HEK293 (cell line): ENCODE measurements at regions not wholly inside any gene's neighbourhood (a gene's known extent, or its start where the extent isn't known, plus 50 kb on each side); places are given as distances from the start of the nearest gene placed in this dataset.

Experiments used
- CTCF ChIA-PET: fragments of 350-600 bp; formaldehyde crosslinking; extraction: SDS; loops from one replicate; lab custom pipeline; 2021; ENCODE audit warnings: antibody characterized with exemption; lab: Yijun Ruan, JAX
- POLR2A ChIA-PET: fragments of 300-600 bp; formaldehyde crosslinking; extraction: SDS; loops from one replicate; lab custom pipeline; 2020; ENCODE audit warnings: antibody characterized with exemption, inconsistent platforms; lab: Yijun Ruan, JAX
- H3K27ac ChIP-seq: fragments of 200-500 bp; sonication (Bioruptor generic); 2 replicates; pipeline ENCODE4 v1.5.1; 2014; ENCODE audit warnings: low read depth, low read length, control low read depth, inconsistent platforms; ENCODE audit errors: extremely low read depth
- H3K36me3 ChIP-seq, 2 experiments: fragments of 200-500 bp in 1 of 2; sonication (Bioruptor generic) in 1 of 2; 1 replicate in 1 of 2; 2 replicates in 1 of 2; pipeline ENCODE4 v1.5.1; 2014 to 2017; ENCODE audit warnings: inconsistent platforms in 2 of 2, low read length in 2 of 2; ENCODE audit not compliant: control insufficient read depth in 2 of 2, insufficient read depth in 1 of 2
- H3K4me1 ChIP-seq: fragments of 200-500 bp; sonication (Bioruptor generic); 2 replicates; pipeline ENCODE4 v1.5.1; 2014; ENCODE audit warnings: mild to moderate bottlenecking, low read length, inconsistent platforms; ENCODE audit not compliant: control insufficient read depth, insufficient read depth
- H3K4me3 ChIP-seq: 2 replicates; pipeline ENCODE4 v1.5.1; 2011; ENCODE audit warnings: low read depth, mild to moderate bottlenecking, control low read depth, low read length, moderate library complexity
- H3K9me3 ChIP-seq: fragments of 200-500 bp; sonication (Bioruptor generic); 2 replicates; pipeline ENCODE4 v1.5.1; 2014; ENCODE audit warnings: low read depth, low read length, inconsistent platforms; ENCODE audit not compliant: control insufficient read depth, insufficient read depth
- KLF17 ChIP-seq: fragments of 450-650 bp; formaldehyde crosslinking; IDR thresholded peaks from 2 replicates; pipeline ENCODE4 v1.5.1; 2016; ENCODE audit warnings: missing biosample characterization, missing genetic modification characterization
- MEIS1 ChIP-seq: sonication (generic); formaldehyde crosslinking; IDR thresholded peaks from 2 replicates; pipeline ENCODE4 v1.8.1; 2022; ENCODE audit warnings: missing genetic modification reagents, mild to moderate bottlenecking, borderline replicate concordance
- RBAK ChIP-seq: fragments of 450-650 bp; formaldehyde crosslinking; IDR thresholded peaks from 2 replicates; pipeline ENCODE4 v1.5.1; 2016; ENCODE audit warnings: missing biosample characterization, missing genetic modification characterization
- TRIM28 ChIP-seq: IDR thresholded peaks from 2 replicates; pipeline ENCODE4 v1.6.1; 2011; ENCODE audit warnings: low read length, control low read depth, borderline replicate concordance
- WT1 ChIP-seq: fragments of 450-650 bp; formaldehyde crosslinking; IDR thresholded peaks from 2 replicates; pipeline ENCODE4 v1.5.1; 2016; ENCODE audit warnings: missing biosample characterization, missing genetic modification characterization
- ZBTB17 ChIP-seq: fragments of 450-650 bp; formaldehyde crosslinking; IDR thresholded peaks from 2 replicates; pipeline ENCODE4 v1.5.1; 2016; ENCODE audit warnings: missing biosample characterization, missing genetic modification characterization
- ZBTB8A ChIP-seq: fragments of 450-650 bp; formaldehyde crosslinking; IDR thresholded peaks from 2 replicates; pipeline ENCODE4 v1.5.1; 2016; ENCODE audit warnings: missing biosample characterization, missing genetic modification characterization
- ZNF133 ChIP-seq: fragments of 450-650 bp; formaldehyde crosslinking; IDR thresholded peaks from 2 replicates; pipeline ENCODE4 v1.5.1; 2016; ENCODE audit warnings: missing biosample characterization, missing genetic modification characterization
- ZNF169 ChIP-seq: fragments of 450-650 bp; formaldehyde crosslinking; IDR thresholded peaks from 2 replicates; pipeline ENCODE4 v1.5.1; 2016; ENCODE audit warnings: missing biosample characterization, missing genetic modification characterization
- ZNF404 ChIP-seq: fragments of 450-650 bp; formaldehyde crosslinking; IDR thresholded peaks from 2 replicates; pipeline ENCODE4 v1.5.1; 2017; ENCODE audit warnings: missing biosample characterization, missing genetic modification characterization
- ZNF549 ChIP-seq: fragments of 450-650 bp; IDR thresholded peaks from 2 replicates; pipeline ENCODE4 v1.5.1; 2018; ENCODE audit warnings: missing biosample characterization, missing genetic modification characterization, mild to moderate bottlenecking, inconsistent platforms, moderate library complexity
- ZNF558 ChIP-seq: fragments of 450-650 bp; formaldehyde crosslinking; IDR thresholded peaks from 2 replicates; pipeline ENCODE4 v1.5.1; 2016; ENCODE audit warnings: missing biosample characterization, missing genetic modification characterization
- ZNF654 ChIP-seq: fragments of 450-650 bp; formaldehyde crosslinking; IDR thresholded peaks from 2 replicates; pipeline ENCODE4 v1.5.1; 2016; ENCODE audit warnings: low read depth, missing biosample characterization, missing genetic modification characterization
- ZNF658 ChIP-seq: fragments of 450-650 bp; formaldehyde crosslinking; IDR thresholded peaks from 2 replicates; pipeline ENCODE4; 2016; ENCODE audit warnings: missing biosample characterization, missing genetic modification characterization
- ZNF768 ChIP-seq: fragments of 450-650 bp; formaldehyde crosslinking; IDR thresholded peaks from 2 replicates; pipeline ENCODE4 v1.5.1; 2018; ENCODE audit warnings: missing biosample characterization, mild to moderate bottlenecking, missing genetic modification characterization
- ZNF777 ChIP-seq: fragments of 450-650 bp; formaldehyde crosslinking; IDR thresholded peaks from 2 replicates; pipeline ENCODE4 v1.5.1; 2017; ENCODE audit warnings: missing biosample characterization, missing genetic modification characterization, borderline replicate concordance
- ZSCAN16 ChIP-seq: fragments of 450-650 bp; formaldehyde crosslinking; IDR thresholded peaks from 2 replicates; pipeline ENCODE4 v1.5.1; 2016; ENCODE audit warnings: missing biosample characterization, missing genetic modification characterization
- TF ChIP-seq, protein P1 (sequence below): fragments of 450-650 bp; formaldehyde crosslinking; conservative IDR thresholded peaks from 2 replicates; pipeline ENCODE4 v1.5.1; 2016; ENCODE audit warnings: low read depth, missing biosample characterization, missing genetic modification characterization
- TF ChIP-seq, protein P2 (sequence below): fragments of 450-650 bp; formaldehyde crosslinking; IDR thresholded peaks from 2 replicates; pipeline ENCODE4 v1.5.1; 2016; ENCODE audit warnings: missing biosample characterization, missing genetic modification characterization

GRCh38 chr10:131825960-131826650 is 74.7 kb upstream of the PPP2R2D start:
- POLR2A ChIA-PET: no interaction called here
- CTCF ChIA-PET: interaction anchor here (1.0 kb wide), 1 partner anchor 74 kb away, joined by 3 read pairs; no protein-coding TSS in a partner anchor

GRCh38 chr10:131829156-131829930 is 71.5 kb upstream of the PPP2R2D start:
- H3K9me3 ChIP-seq: no peaks in the 10 kb centered on the region
- H3K4me3 ChIP-seq: no peak overlapping the region
- H3K4me1 ChIP-seq: no peaks in the 10 kb centered on the region
- ChIA-PET POLR2A (no interaction called here), CTCF (no interaction called here)
- TF ChIP-seq, protein P1, sequence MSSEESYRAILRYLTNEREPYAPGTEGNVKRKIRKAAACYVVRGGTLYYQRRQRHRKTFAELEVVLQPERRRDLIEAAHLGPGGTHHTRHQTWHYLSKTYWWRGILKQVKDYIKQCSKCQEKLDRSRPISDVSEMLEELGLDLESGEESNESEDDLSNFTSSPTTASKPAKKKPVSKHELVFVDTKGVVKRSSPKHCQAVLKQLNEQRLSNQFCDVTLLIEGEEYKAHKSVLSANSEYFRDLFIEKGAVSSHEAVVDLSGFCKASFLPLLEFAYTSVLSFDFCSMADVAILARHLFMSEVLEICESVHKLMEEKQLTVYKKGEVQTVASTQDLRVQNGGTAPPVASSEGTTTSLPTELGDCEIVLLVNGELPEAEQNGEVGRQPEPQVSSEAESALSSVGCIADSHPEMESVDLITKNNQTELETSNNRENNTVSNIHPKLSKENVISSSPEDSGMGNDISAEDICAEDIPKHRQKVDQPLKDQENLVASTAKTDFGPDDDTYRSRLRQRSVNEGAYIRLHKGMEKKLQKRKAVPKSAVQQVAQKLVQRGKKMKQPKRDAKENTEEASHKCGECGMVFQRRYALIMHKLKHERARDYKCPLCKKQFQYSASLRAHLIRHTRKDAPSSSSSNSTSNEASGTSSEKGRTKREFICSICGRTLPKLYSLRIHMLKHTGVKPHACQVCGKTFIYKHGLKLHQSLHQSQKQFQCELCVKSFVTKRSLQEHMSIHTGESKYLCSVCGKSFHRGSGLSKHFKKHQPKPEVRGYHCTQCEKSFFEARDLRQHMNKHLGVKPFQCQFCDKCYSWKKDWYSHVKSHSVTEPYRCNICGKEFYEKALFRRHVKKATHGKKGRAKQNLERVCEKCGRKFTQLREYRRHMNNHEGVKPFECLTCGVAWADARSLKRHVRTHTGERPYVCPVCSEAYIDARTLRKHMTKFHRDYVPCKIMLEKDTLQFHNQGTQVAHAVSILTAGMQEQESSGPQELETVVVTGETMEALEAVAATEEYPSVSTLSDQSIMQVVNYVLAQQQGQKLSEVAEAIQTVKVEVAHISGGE: no peak
- TF ChIP-seq ZNF404 (tag by site-specific recombination): no peak
- no peak for TF ChIP-seq ZNF777 (tag by site-specific recombination)
- TF ChIP-seq ZNF658 (tag by site-specific recombination): no peak
- no peak for TF ChIP-seq ZNF549
- TF ChIP-seq RBAK: no peak
- TF ChIP-seq, protein P2, sequence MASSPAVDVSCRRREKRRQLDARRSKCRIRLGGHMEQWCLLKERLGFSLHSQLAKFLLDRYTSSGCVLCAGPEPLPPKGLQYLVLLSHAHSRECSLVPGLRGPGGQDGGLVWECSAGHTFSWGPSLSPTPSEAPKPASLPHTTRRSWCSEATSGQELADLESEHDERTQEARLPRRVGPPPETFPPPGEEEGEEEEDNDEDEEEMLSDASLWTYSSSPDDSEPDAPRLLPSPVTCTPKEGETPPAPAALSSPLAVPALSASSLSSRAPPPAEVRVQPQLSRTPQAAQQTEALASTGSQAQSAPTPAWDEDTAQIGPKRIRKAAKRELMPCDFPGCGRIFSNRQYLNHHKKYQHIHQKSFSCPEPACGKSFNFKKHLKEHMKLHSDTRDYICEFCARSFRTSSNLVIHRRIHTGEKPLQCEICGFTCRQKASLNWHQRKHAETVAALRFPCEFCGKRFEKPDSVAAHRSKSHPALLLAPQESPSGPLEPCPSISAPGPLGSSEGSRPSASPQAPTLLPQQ (tag by site-specific recombination): no peak
- no peak for TF ChIP-seq KLF17 (tag by site-specific recombination)
- no peak for TF ChIP-seq ZNF169 (tag by site-specific recombination)
- TF ChIP-seq ZNF654 (tag by site-specific recombination): no peak
- no peak for TF ChIP-seq ZNF133 (tag by site-specific recombination)
- no peak for TF ChIP-seq ZSCAN16
- no peak for TF ChIP-seq WT1 (tag by site-specific recombination)
- no peak for TF ChIP-seq ZBTB17
- no peak for TF ChIP-seq ZBTB8A (tag by site-specific recombination)
- H3K36me3 ChIP-seq: no peaks in the 10 kb centered on the region
- no peak overlapping the region for H3K27ac ChIP-seq

More at GRCh38 chr10:131825960-131826650, 74.7 kb upstream of the PPP2R2D start:
- H3K36me3 ChIP-seq: no peaks in the 10 kb centered on the region
- no peak for TF ChIP-seq ZNF768 (tag by site-specific recombination)
- no peak for TF ChIP-seq ZNF558 (tag by site-specific recombination)
- TF ChIP-seq, protein P2 (tag by site-specific recombination): no peak
- no peak for TF ChIP-seq MEIS1 (CRISPR knock-in tag)
- TF ChIP-seq TRIM28: no peak
- H3K4me3 ChIP-seq: no peak overlapping the region
- H3K4me1 ChIP-seq: no peaks in the 10 kb centered on the region
- no peak overlapping the region for H3K27ac ChIP-seq
- H3K9me3 ChIP-seq: no peaks in the 10 kb centered on the region
